HCT116 (cell line): ENCODE measurements at regions not wholly inside any gene's neighbourhood (a gene's known extent, or its start where the extent isn't known, plus 50 kb on each side); places are given as distances from the start of the nearest gene placed in this dataset.

Source experiments
- CTCF ChIP-seq, 3 experiments: fragments of 200-600 bp in 1 of 3; sonication (generic) in 1 of 3; IDR thresholded peaks in 2 of 3; conservative IDR thresholded peaks in 1 of 3; 2 replicates each; pipeline ENCODE4 v1.5.1; 2012 to 2017; ENCODE audit warnings: low read depth in 2 of 3, low read length in 2 of 3, antibody characterized with exemption in 1 of 3, borderline replicate concordance in 1 of 3, control low read depth in 1 of 3, mild to moderate bottlenecking in 1 of 3, mixed read lengths in 1 of 3, mixed run types in 1 of 3, moderate library complexity in 1 of 3; ENCODE audit not compliant: insufficient read depth in 1 of 3
- EGR1 ChIP-seq: IDR thresholded peaks from 2 replicates; pipeline ENCODE4 v1.6.1; 2012; ENCODE audit warnings: low read depth
- EZH2phosphoT487 ChIP-seq: fragments of 200-600 bp; IDR thresholded peaks from 2 replicates; pipeline ENCODE4 v1.6.1; 2018; ENCODE audit warnings: antibody characterized with exemption, borderline replicate concordance
- JUND ChIP-seq: IDR thresholded peaks from 2 replicates; pipeline ENCODE4 v1.6.1; 2012
- POLR2A ChIP-seq: IDR thresholded peaks from 2 replicates; pipeline ENCODE4 v1.7.0; 2011; ENCODE audit warnings: borderline replicate concordance; ENCODE audit not compliant: insufficient read depth, insufficient read length; ENCODE audit errors: extremely low read depth
- SP1 ChIP-seq: IDR thresholded peaks from 2 replicates; pipeline ENCODE4 v1.6.1; 2012; ENCODE audit warnings: low read depth
- YY1 ChIP-seq: IDR thresholded peaks from 2 replicates; pipeline ENCODE4 v1.6.1; 2011; ENCODE audit warnings: low read length, low read depth, moderate library complexity, mild to moderate bottlenecking; ENCODE audit not compliant: insufficient replicate concordance; ENCODE audit errors: extremely low read depth

DNA sequence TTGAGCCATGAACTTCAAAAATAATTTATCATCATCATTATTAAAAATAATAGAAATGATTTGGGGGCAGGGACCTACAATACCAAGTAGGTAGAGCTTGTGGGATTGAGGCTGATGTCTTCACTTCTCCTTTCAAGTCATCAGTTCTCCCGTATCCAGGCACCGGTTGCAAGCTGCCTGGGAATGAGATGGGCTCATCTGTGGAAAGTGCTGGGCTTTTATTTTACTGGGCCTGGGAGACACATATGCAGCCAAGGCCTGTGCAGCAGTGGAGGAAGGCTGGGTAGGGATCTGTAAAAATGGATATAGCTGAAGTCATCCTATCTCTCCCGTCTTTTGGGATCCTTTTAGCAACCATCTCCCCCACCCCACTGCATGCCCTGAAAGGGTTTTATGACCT is 284.1 kb upstream of the CLINT1 start:
- TF ChIP-seq CTCF (IDR thresholded peaks at IDR 0.05 in 2 of 3, conservative IDR thresholded peaks at IDR 0.05 in 1 of 3; ENCODE audit: borderline replicate concordance in 1 of 3, insufficient read depth in 1 of 3, low read depth in 2 of 3, low read length in 2 of 3) (no peak), EGR1 (no peak), POLR2A (no peak), SP1 (no peak), JUND (no peak), EZH2phosphoT487 (no peak), YY1 (no peak)
